Caco-2 (cell line): ENCODE measurements at regions not wholly inside any gene's neighbourhood (a gene's known extent, or its start where the extent isn't known, plus 50 kb on each side); places are given as distances from the start of the nearest gene placed in this dataset.
"Not testable (repeated sequence)": the region's sequence is repeated elsewhere in the genome, so short reads cannot be mapped to it uniquely, and the experiment has no call there.

Experiments used
- BruUV-seq: library from RNA; stranded (reverse); fragments of 400-500 nt; replicated peaks from 2 replicates; lab custom pipeline; 2021; lab: Mats Ljungman, UMichigan
- CTCF ChIA-PET: fragments of 300-600 bp; sonication (Branson Sonifier 250); formaldehyde crosslinking; loops from one replicate; lab custom pipeline; 2022; ENCODE audit warnings: antibody characterized with exemption; lab: Charles Lee
- POLR2A ChIA-PET: fragments of 300-600 bp; sonication (Branson Sonifier 250); formaldehyde crosslinking; loops from one replicate; lab custom pipeline; 2022; ENCODE audit warnings: antibody characterized with exemption; lab: Charles Lee
- DNase-seq, 2 experiments: peaks; one replicate each; pipeline versions ENCODE4 v3.0.0 to v3.0.0-alpha.2; 2020 to 2022
- H3K27me3 ChIP-seq: replicated peaks from 2 replicates; pipeline ENCODE4 v1.6.0; 2011; ENCODE audit warnings: low read length; ENCODE audit not compliant: control insufficient read depth, insufficient read depth
- H3K36me3 ChIP-seq: 2 replicates; pipeline ENCODE4 v1.5.1; 2011; ENCODE audit warnings: low read length; ENCODE audit not compliant: control insufficient read depth, insufficient read depth
- H3K4me1 ChIP-seq: fragments of 250-450 bp; sonication (Bioruptor Pico); 2 replicates; pipeline ENCODE4 v1.5.1; 2020; ENCODE audit warnings: mild to moderate bottlenecking
- H3K4me3 ChIP-seq: 2 replicates; pipeline ENCODE4 v1.5.1; 2011; ENCODE audit warnings: low read depth, mild to moderate bottlenecking, control low read depth, low read length
- H3K9me3 ChIP-seq: fragments of 250-450 bp; sonication (Bioruptor Pico); 2 replicates; pipeline ENCODE4 v1.5.1; 2020; ENCODE audit warnings: mild to moderate bottlenecking, moderate library complexity
- H3K27ac Mint-ChIP-seq: one replicate; pipeline ENCODE4 v1.8.0; 2022; ENCODE audit warnings: mixed read lengths; ENCODE audit not compliant: unreplicated experiment
- H3K27me3 Mint-ChIP-seq: one replicate; pipeline ENCODE4 v1.8.0; 2022; ENCODE audit warnings: mixed read lengths; ENCODE audit not compliant: insufficient read depth, unreplicated experiment
- H3K36me3 Mint-ChIP-seq: one replicate; pipeline ENCODE4 v1.8.0; 2022; ENCODE audit warnings: mild to moderate bottlenecking, mixed read lengths; ENCODE audit not compliant: insufficient read depth, unreplicated experiment
- H3K4me1 Mint-ChIP-seq: one replicate; pipeline ENCODE4 v1.8.0; 2022; ENCODE audit warnings: low read depth, mixed read lengths; ENCODE audit not compliant: unreplicated experiment
- H3K4me3 Mint-ChIP-seq: one replicate; pipeline ENCODE4 v1.8.0; 2022; ENCODE audit warnings: mild to moderate bottlenecking, moderate library complexity, mixed read lengths; ENCODE audit not compliant: unreplicated experiment
- H3K9me3 Mint-ChIP-seq: one replicate; pipeline ENCODE4 v1.8.0; 2022; ENCODE audit warnings: mixed read lengths; ENCODE audit not compliant: unreplicated experiment
- CTCF ChIP-seq, 2 experiments: fragments of 200-600 bp in 1 of 2; IDR thresholded peaks; 1 replicate in 1 of 2; 2 replicates in 1 of 2; pipeline versions ENCODE4 v1.5.1 to v1.8.0; 2011 to 2022; ENCODE audit warnings: antibody characterized with exemption in 1 of 2, control low read depth in 1 of 2, inconsistent platforms in 1 of 2, low read depth in 1 of 2, low read length in 1 of 2, mild to moderate bottlenecking in 1 of 2, moderate library complexity in 1 of 2; ENCODE audit not compliant: insufficient read depth in 1 of 2, severe bottlenecking in 1 of 2, unreplicated experiment in 1 of 2
- intact Hi-C: fragments of 100-400 bp; cut with micrococcal nuclease; formaldehyde crosslinking; loops from one replicate; pipeline ENCODE4 v1.10.0; 2022; ENCODE audit not compliant: unreplicated experiment

- Mint-ChIP-seq H3K27ac (no peak overlapping the region), H3K4me3 (no peak overlapping the region), H3K4me1 (no peaks in the 10 kb centered on the region), H3K9me3 (no peaks in the 10 kb centered on the region), H3K27me3 (no peaks in the 10 kb centered on the region), H3K36me3 (no peaks in the 10 kb centered on the region)
- ChIA-PET POLR2A (no interaction called here), CTCF (no interaction called here)
- H3K9me3 ChIP-seq: no peaks in the 10 kb centered on the region
- no peaks in the 10 kb centered on the region for H3K27me3 ChIP-seq
- no TSS peak for BruUV-seq
- intact Hi-C loops: no loop called here
- no peak overlapping the region for H3K4me3 ChIP-seq
- TF ChIP-seq CTCF (IDR thresholded peaks at IDR 0.05; ENCODE audit: insufficient read depth in 1 of 2, low read depth in 1 of 2, low read length in 1 of 2, severe bottlenecking in 1 of 2, unreplicated experiment in 1 of 2): no peak
- no peaks in the 10 kb centered on the region for H3K36me3 ChIP-seq
- H3K4me1 ChIP-seq: no peaks in the 10 kb centered on the region
- DNase-seq: no peak
Observed at GRCh38 chr1:147071142-147071541, 101.1 kb downstream of the PRKAB2 start.

- no peaks in the 10 kb centered on the region for H3K36me3 Mint-ChIP-seq
- POLR2A ChIA-PET: no interaction called here
- Histone ChIP-seq H3K4me1 (no peaks in the 10 kb centered on the region), H3K36me3 (no peaks in the 10 kb centered on the region), H3K27me3 (no peaks in the 10 kb centered on the region), H3K9me3 (no peaks in the 10 kb centered on the region), H3K4me3 (no peak overlapping the region)
- CTCF ChIA-PET: no interaction called here
- H3K27me3 Mint-ChIP-seq: no peaks in the 10 kb centered on the region
- DNase-seq: no peak
- TF ChIP-seq CTCF (IDR thresholded peaks at IDR 0.05; ENCODE audit: insufficient read depth in 1 of 2, low read depth in 1 of 2, low read length in 1 of 2, severe bottlenecking in 1 of 2, unreplicated experiment in 1 of 2): no peak
- peaks cover 4% of the 10 kb centered on the region for H3K9me3 Mint-ChIP-seq
- no peaks in the 10 kb centered on the region for H3K4me1 Mint-ChIP-seq
- H3K27ac Mint-ChIP-seq: no peak overlapping the region
- intact Hi-C loops: no loop called here
- no peak overlapping the region for H3K4me3 Mint-ChIP-seq
- no TSS peak for BruUV-seq
Observed at GRCh38 chr1:147062956-147063355, 109.3 kb downstream of the PRKAB2 start.

- H3K36me3 Mint-ChIP-seq, intact Hi-C loops, H3K27me3 Mint-ChIP-seq, H3K9me3 ChIP-seq, DNase-seq, BruUV-seq, CTCF ChIA-PET, H3K27me3 ChIP-seq, POLR2A ChIA-PET, H3K4me1 ChIP-seq, H3K4me3 Mint-ChIP-seq, H3K36me3 ChIP-seq, H3K4me3 ChIP-seq, H3K4me1 Mint-ChIP-seq, H3K27ac Mint-ChIP-seq: not testable (repeated sequence)
- H3K9me3 Mint-ChIP-seq: peaks cover 12% of the 10 kb centered on the region
Observed at GRCh38 chr1:147061880-147062279, 110.4 kb downstream of the PRKAB2 start.

- CTCF ChIA-PET: no interaction called here
- BruUV-seq: no TSS peak
- POLR2A ChIA-PET: no interaction called here
- no peaks in the 10 kb centered on the region for H3K9me3 ChIP-seq
- H3K9me3 Mint-ChIP-seq: peaks cover 16% of the 10 kb centered on the region
- TF ChIP-seq CTCF (IDR thresholded peaks at IDR 0.05; ENCODE audit: insufficient read depth in 1 of 2, low read depth in 1 of 2, low read length in 1 of 2, severe bottlenecking in 1 of 2, unreplicated experiment in 1 of 2): no peak
- H3K36me3 Mint-ChIP-seq: no peaks in the 10 kb centered on the region
- H3K4me3 Mint-ChIP-seq: no peak overlapping the region
- H3K36me3 ChIP-seq: no peaks in the 10 kb centered on the region
- H3K27ac Mint-ChIP-seq: no peak overlapping the region
- no peak overlapping the region for H3K4me3 ChIP-seq
- H3K4me1 ChIP-seq: no peaks in the 10 kb centered on the region
- H3K27me3 ChIP-seq: no peaks in the 10 kb centered on the region
- no peak for DNase-seq
- intact Hi-C loops: no loop called here
- H3K27me3 Mint-ChIP-seq: peaks cover 16% of the 10 kb centered on the region
- H3K4me1 Mint-ChIP-seq: no peaks in the 10 kb centered on the region
Observed at GRCh38 chr1:147053269-147053668, 115.1 kb downstream of the NBPF12 start.
